C4-2B (cell line): ENCODE measurements at regions not wholly inside any gene's neighbourhood (a gene's known extent, or its start where the extent isn't known, plus 50 kb on each side); places are given as distances from the start of the nearest gene placed in this dataset.
"Not testable (repeated sequence)": the region's sequence is repeated elsewhere in the genome, so short reads cannot be mapped to it uniquely, and the experiment has no call there.

Source experiments
- H3K27ac ChIP-seq: fragments of 450-650 bp; 2 replicates; pipeline ENCODE4 v1.5.1; 2017
- ZFX ChIP-seq: fragments of 450-650 bp; IDR thresholded peaks from 2 replicates; pipeline ENCODE4 v1.6.1; 2017
- TF ChIP-seq, protein P1 (sequence below): fragments of 450-650 bp; conservative IDR thresholded peaks from 2 replicates; pipeline ENCODE4 v1.5.1; 2017; ENCODE audit warnings: mild to moderate bottlenecking

DNA sequence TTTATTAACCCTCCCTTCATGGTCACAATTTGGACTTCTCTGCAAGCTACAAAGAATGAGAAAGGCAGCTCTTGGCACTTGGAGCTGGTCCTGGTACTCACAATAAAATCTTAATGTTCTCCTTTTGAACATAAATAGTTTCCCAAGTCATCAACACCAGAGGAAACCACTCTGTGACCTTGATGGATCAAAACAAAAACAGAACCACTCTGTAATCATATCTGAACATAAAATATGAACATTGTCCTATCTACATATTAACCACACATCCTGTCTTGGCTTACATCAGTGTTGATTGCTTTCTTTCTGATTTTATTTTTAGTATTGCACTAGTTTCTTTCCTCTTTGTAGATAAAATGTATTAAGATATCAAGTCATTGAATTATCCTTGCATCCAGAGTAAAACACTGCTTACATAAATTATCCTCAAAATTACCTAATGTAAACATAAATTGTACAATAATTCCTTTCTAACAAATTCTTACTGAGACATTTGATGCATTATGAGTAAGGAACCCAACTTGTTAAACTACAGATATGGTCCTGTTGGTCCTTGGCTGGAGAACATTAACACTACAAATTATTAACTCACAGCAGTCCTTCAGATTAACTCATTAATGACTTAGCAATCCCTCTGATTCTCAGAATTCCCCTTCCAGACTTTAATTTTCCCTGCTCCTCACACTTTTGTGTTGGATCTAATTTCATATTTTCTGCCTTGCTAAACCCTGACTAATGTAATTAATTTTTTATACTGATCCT lies 860.5 kb downstream of the DIPK2A start:
- no peak overlapping the region for H3K27ac ChIP-seq
- TF ChIP-seq, protein P1, sequence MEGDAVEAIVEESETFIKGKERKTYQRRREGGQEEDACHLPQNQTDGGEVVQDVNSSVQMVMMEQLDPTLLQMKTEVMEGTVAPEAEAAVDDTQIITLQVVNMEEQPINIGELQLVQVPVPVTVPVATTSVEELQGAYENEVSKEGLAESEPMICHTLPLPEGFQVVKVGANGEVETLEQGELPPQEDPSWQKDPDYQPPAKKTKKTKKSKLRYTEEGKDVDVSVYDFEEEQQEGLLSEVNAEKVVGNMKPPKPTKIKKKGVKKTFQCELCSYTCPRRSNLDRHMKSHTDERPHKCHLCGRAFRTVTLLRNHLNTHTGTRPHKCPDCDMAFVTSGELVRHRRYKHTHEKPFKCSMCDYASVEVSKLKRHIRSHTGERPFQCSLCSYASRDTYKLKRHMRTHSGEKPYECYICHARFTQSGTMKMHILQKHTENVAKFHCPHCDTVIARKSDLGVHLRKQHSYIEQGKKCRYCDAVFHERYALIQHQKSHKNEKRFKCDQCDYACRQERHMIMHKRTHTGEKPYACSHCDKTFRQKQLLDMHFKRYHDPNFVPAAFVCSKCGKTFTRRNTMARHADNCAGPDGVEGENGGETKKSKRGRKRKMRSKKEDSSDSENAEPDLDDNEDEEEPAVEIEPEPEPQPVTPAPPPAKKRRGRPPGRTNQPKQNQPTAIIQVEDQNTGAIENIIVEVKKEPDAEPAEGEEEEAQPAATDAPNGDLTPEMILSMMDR = no peak
- no peak for TF ChIP-seq ZFX

DNA sequence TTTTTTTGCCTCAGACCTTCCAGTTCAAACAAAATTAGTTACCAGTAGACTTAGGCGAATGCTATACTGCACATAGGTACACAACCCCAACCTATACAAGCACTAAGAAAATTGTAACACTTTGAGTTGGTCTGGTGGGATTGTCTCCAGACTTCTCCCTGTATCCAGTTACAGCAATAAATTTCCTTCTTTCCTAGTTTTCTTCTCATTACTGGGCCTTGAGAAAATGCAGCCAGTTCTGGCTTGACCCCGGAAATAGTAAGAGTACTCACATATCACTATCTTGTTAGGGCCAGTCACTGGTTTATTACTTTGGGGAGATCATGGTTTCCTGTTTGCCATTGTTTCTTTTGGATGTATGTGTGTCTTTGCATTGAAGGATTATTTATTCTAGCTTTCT lies 868.4 kb downstream of the DIPK2A start:
- H3K27ac ChIP-seq = no peak overlapping the region
- TF ChIP-seq, protein P1 = no peak
- TF ChIP-seq ZFX = no peak

DNA sequence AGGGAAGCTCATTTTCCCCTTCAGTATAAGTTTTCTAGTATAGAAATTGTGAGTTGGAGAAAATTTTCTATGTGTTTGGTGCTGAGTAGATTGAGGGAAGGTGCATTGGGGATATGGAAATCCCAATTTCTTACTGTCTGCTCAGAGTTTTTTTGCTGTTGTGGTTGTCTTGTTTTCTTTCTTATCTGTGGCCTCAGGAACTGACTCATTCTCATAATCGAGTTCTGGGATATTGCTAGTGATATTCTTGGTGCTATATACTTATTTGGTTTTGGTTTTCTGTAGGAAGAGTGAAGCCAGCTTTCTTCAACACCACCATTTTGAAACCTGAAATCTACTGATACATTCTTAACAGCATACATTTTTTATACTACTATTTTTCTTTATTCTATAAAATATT lies 869.2 kb downstream of the DIPK2A start:
- TF ChIP-seq ZFX = no peak
- TF ChIP-seq, protein P1 = no peak
- H3K27ac ChIP-seq = no peak overlapping the region

DNA sequence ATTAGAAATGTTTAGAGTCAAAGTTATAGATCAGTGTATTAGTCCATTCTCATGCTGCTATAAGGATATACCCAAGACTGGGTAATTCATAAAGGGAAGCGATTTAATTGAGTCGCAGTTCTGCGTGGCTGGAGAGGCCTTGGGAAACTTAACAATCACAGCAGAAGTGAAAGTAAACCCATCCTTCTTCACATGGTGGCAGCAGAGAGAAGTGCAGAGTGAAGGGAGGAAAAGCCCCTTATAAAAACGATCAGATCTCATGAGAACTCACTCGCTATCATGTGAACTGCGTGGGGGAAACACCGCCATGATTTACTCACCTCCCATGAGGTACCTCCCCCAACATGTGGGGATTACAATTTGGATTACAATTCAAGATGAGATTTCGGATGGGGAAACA lies 871.5 kb downstream of the DIPK2A start:
- TF ChIP-seq, protein P1 = peak; percentile 65
- no peak for TF ChIP-seq ZFX
- no peak overlapping the region for H3K27ac ChIP-seq

DNA sequence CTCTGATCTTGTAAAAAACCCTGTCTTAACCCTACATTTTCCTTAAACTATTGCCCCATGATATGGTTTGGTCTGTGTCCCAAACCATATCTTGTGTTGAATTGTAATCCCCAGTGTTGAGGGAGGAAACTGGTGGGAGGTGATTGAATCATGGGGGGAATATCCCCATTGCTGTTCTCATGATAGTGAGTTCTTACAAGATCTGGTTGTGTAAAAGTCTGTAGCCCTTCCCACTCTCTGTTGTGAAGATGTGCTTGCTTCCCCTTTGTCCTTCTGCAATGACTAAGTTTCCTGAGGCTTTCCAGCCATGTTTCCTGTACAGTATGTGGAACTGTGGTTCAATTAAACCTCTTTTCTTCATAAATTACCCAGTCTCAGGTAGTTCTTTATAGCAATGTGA lies 881.4 kb downstream of the DIPK2A start:
- TF ChIP-seq ZFX = no peak
- TF ChIP-seq, protein P1 = no peak
- no peak overlapping the region for H3K27ac ChIP-seq

DNA sequence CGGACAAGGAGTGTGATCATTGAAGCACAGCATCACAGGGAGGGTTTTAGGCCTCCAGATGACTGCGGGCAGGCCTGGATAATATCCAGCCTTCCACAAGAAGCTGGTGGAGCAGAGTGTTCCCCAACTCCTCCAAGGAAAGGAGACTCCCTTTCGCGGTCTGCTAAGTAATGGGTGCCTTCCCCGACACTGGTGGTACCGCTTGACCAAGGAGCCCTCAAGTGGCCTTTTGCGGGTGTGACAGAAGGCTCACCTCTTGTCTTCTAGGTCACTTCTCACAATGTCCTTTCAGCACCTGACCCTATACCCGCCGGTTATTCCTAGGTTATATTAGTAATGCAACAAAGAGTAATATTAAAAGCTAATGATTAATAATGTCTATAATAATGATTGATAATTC lies 882.4 kb downstream of the DIPK2A start:
- H3K27ac ChIP-seq = not testable (repeated sequence)
- TF ChIP-seq, protein P1 = peak; percentile 14; the same call in 1 of the 2 replicates

DNA sequence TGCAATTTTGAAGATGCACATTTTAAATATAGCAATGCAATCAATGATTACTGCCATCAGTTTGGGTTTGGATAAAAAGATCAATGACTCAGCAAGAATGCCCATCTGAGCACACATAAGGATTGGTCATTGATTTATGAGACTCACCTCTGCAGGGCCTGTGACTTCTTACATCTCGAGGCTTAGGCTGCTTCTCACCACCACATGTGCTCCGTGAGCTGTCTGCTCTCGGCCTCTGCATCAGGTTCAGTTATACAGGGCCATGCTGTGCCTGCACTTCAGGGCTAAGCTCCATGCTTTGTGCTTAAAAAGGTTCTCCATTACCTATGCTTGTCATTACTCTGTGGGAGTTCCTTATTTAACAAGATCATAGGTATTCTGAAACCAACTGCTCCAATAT lies 887.5 kb downstream of the DIPK2A start:
- TF ChIP-seq ZFX = no peak
- TF ChIP-seq, protein P1 = no peak
- no peak overlapping the region for H3K27ac ChIP-seq
